B cell (primary cell): ENCODE measurements at regions not wholly inside any gene's neighbourhood (a gene's known extent, or its start where the extent isn't known, plus 50 kb on each side); places are given as distances from the start of the nearest gene placed in this dataset.

Experiments used
- ATAC-seq: fragments of 200-7000 bp; cut with Tn5 transposase; one replicate; pipeline ENCODE4 v1.10.0; 2021; ENCODE audit warnings: low read depth, mild to moderate bottlenecking, moderate number of reproducible peaks, moderate library complexity
- CTCF ChIA-PET: fragments of 350-600 bp; sonication (Branson Sonifier 250); formaldehyde crosslinking; loops from one replicate; lab custom pipeline; 2021; ENCODE audit warnings: antibody characterized with exemption, inconsistent platforms; lab: Charles Lee
- POLR2A ChIA-PET: fragments of 350-600 bp; sonication (Branson Sonifier 250); formaldehyde crosslinking; loops from one replicate; lab custom pipeline; 2021; ENCODE audit warnings: antibody characterized with exemption; lab: Charles Lee
- DNase-seq: peaks from one replicate; pipeline ENCODE4 v3.0.0; 2013
- H2AFZ ChIP-seq: 2 replicates; pipeline ENCODE4 v1.6.1; 2012; ENCODE audit warnings: mild to moderate bottlenecking, low read depth, low read length; ENCODE audit not compliant: insufficient read depth, poor library complexity, severe bottlenecking
- H3K27ac ChIP-seq, 2 donors: 1 replicate in 1 of 2; 2 replicates in 1 of 2; pipeline ENCODE4 v1.5.1; 2012 to 2013; ENCODE audit warnings: low read length in 2 of 2, mild to moderate bottlenecking in 2 of 2, moderate library complexity in 1 of 2
- H3K27me3 ChIP-seq, 4 experiments: fragments of 200-600 bp in 1 of 4; sonication (generic) in 1 of 4; replicated peaks in 1 of 4; 1 replicate in 2 of 4; 2 replicates in 2 of 4; pipeline versions ENCODE4 v1.6.1 to v1.7.0; 2013 to 2016; ENCODE audit warnings: low read length in 3 of 4, mild to moderate bottlenecking in 2 of 4, mixed read lengths in 1 of 4, moderate library complexity in 1 of 4; ENCODE audit not compliant: insufficient read depth in 4 of 4, control insufficient read depth in 3 of 4; ENCODE audit errors: control extremely low read depth in 1 of 4
- H3K36me3 ChIP-seq, 2 experiments: replicated peaks in 1 of 2; 1 replicate in 1 of 2; 2 replicates in 1 of 2; pipeline versions ENCODE4 v1.6.1 to v1.7.1; 2013; ENCODE audit warnings: low read length in 1 of 2; ENCODE audit not compliant: insufficient read depth in 2 of 2, control insufficient read depth in 1 of 2; ENCODE audit errors: control extremely low read depth in 1 of 2, extremely low read depth in 1 of 2
- H3K4me1 ChIP-seq, 2 donors: fragments of 200-600 bp in 1 of 2; sonication (generic) in 1 of 2; 1 replicate in 1 of 2; 2 replicates in 1 of 2; pipeline versions ENCODE4 v1.5.1 to v1.6.1; 2013 to 2017; ENCODE audit warnings: low read length in 2 of 2; ENCODE audit not compliant: control insufficient read depth in 2 of 2, insufficient read depth in 2 of 2
- H3K4me2 ChIP-seq: replicated peaks from 2 replicates; pipeline ENCODE3; 2012; ENCODE audit warnings: mild to moderate bottlenecking, low read depth, low read length; ENCODE audit not compliant: poor library complexity, severe bottlenecking
- H3K4me3 ChIP-seq, 5 experiments: fragments of 200-600 bp in 1 of 5; sonication (generic) in 1 of 5; 1 replicate in 3 of 5; 2 replicates in 2 of 5; pipeline versions ENCODE4 v1.5.1 to v1.7.0; 2011 to 2016; ENCODE audit warnings: low read length in 4 of 5, mild to moderate bottlenecking in 4 of 5, low read depth in 2 of 5, control low read depth in 1 of 5, moderate library complexity in 1 of 5; ENCODE audit not compliant: insufficient read depth in 1 of 5; ENCODE audit errors: control extremely low read depth in 1 of 5, extremely low read depth in 1 of 5
- H3K79me2 ChIP-seq: fragments of 200-600 bp; sonication (generic); one replicate; pipeline ENCODE4 v1.6.0; 2016; ENCODE audit warnings: low read length; ENCODE audit not compliant: control insufficient read depth, insufficient read depth
- H3K9ac ChIP-seq: fragments of 200-600 bp; sonication (generic); 2 replicates; pipeline ENCODE4 v1.6.1; 2017; ENCODE audit warnings: mild to moderate bottlenecking, low read length, moderate library complexity
- H3K9me3 ChIP-seq, 3 donors: one replicate each; pipeline versions ENCODE4 v1.6.1 to v1.7.1; 2013; ENCODE audit warnings: low read length in 2 of 3; ENCODE audit not compliant: control insufficient read depth in 2 of 3, insufficient read depth in 1 of 3; ENCODE audit errors: control extremely low read depth in 1 of 3
- H4K20me1 ChIP-seq: 2 replicates; pipeline ENCODE4 v1.6.0; 2012; ENCODE audit warnings: mild to moderate bottlenecking, low read length; ENCODE audit not compliant: insufficient read depth, control insufficient read depth, poor library complexity, severe bottlenecking
- H3K27ac Mint-ChIP-seq: one replicate; pipeline ENCODE4 v1.8.0; 2021; ENCODE audit warnings: mixed read lengths
- H3K27me3 Mint-ChIP-seq: one replicate; pipeline ENCODE4 v1.8.0; 2021; ENCODE audit warnings: mixed read lengths
- H3K4me1 Mint-ChIP-seq: one replicate; pipeline ENCODE4 v1.8.0; 2021; ENCODE audit warnings: mixed read lengths
- H3K4me3 Mint-ChIP-seq: one replicate; pipeline ENCODE4 v1.8.0; 2021; ENCODE audit warnings: mixed read lengths
- H3K9me3 Mint-ChIP-seq: one replicate; pipeline ENCODE4 v1.8.0; 2022; ENCODE audit warnings: mixed read lengths; ENCODE audit not compliant: insufficient read depth
- EZH2 ChIP-seq: IDR thresholded peaks from 2 replicates; pipeline ENCODE4 v1.6.1; 2012; ENCODE audit warnings: borderline replicate concordance, low read depth, mild to moderate bottlenecking, moderate library complexity, low read length; ENCODE audit not compliant: insufficient read depth, poor library complexity, severe bottlenecking
- WGBS: methylation state at CpG from one replicate; pipeline ENCODE4 v1.1.5; 2013; ENCODE audit warnings: missing lambda C conversion rate; ENCODE audit not compliant: insufficient coverage; 5-methylcytosine and 5-hydroxymethylcytosine counted together
- intact Hi-C: fragments of 100-400 bp; cut with micrococcal nuclease; formaldehyde crosslinking; loops from one replicate; pipeline ENCODE4 v1.10.0; 2022
- TF ChIP-seq, protein P1 (sequence below): fragments of 200-600 bp; IDR thresholded peaks from one replicate; pipeline ENCODE4 v1.8.0; 2022; ENCODE audit warnings: antibody characterized with exemption, mild to moderate bottlenecking

DNA sequence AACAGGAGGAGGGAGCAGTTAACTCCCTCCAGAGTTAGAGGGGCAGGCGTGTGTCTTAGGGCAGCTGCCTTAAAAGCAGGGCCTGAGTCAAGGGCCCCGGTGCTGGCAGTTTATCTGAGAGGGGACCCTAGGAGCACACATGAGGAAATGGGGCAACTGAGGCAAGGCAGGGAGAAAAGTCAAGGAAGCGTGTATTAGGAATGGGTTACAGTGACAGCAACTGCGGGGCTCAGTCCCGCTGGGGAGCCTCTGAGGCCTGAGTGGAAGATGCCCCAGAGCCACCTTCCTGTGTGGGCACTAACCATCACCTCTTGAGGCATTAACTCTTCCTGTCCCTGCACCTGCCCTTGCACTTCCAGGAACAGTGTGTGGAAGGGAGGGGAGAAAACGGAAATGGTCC, 276.3 kb downstream of the MATN1 start:
- Histone ChIP-seq H3K79me2 (no peaks in the 10 kb centered on the region), H2AFZ (no peak overlapping the region), H3K27me3 (no peaks in the 10 kb centered on the region), H3K4me1 (no peaks in the 10 kb centered on the region), H3K4me3 (no peak overlapping the region), H3K9me3 (peaks cover 0 to 6% (median 0%) of the 10 kb centered on the region in 3 donors), H3K27ac (no peak overlapping the region), H4K20me1 (no peaks in the 10 kb centered on the region), H3K36me3 (no peaks in the 10 kb centered on the region), H3K4me2 (no peak overlapping the region), H3K9ac (no peak overlapping the region)
- 84% methylated on average over 5 of the region's 6 CpGs for WGBS
- H3K4me1 Mint-ChIP-seq, result no peaks in the 10 kb centered on the region
- H3K27me3 Mint-ChIP-seq, result peaks cover 9% of the 10 kb centered on the region
- POLR2A ChIA-PET, result no interaction called here
- CTCF ChIA-PET, result no interaction called here
- ATAC-seq (no peak), DNase-seq (no peak)
- no peak overlapping the region for H3K27ac Mint-ChIP-seq
- intact Hi-C loops, result no loop called here
- TF ChIP-seq, protein P1, sequence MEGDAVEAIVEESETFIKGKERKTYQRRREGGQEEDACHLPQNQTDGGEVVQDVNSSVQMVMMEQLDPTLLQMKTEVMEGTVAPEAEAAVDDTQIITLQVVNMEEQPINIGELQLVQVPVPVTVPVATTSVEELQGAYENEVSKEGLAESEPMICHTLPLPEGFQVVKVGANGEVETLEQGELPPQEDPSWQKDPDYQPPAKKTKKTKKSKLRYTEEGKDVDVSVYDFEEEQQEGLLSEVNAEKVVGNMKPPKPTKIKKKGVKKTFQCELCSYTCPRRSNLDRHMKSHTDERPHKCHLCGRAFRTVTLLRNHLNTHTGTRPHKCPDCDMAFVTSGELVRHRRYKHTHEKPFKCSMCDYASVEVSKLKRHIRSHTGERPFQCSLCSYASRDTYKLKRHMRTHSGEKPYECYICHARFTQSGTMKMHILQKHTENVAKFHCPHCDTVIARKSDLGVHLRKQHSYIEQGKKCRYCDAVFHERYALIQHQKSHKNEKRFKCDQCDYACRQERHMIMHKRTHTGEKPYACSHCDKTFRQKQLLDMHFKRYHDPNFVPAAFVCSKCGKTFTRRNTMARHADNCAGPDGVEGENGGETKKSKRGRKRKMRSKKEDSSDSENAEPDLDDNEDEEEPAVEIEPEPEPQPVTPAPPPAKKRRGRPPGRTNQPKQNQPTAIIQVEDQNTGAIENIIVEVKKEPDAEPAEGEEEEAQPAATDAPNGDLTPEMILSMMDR, result no peak
- no peak for TF ChIP-seq EZH2
- peaks cover 3% of the 10 kb centered on the region for H3K9me3 Mint-ChIP-seq
- H3K4me3 Mint-ChIP-seq, result no peak overlapping the region

DNA sequence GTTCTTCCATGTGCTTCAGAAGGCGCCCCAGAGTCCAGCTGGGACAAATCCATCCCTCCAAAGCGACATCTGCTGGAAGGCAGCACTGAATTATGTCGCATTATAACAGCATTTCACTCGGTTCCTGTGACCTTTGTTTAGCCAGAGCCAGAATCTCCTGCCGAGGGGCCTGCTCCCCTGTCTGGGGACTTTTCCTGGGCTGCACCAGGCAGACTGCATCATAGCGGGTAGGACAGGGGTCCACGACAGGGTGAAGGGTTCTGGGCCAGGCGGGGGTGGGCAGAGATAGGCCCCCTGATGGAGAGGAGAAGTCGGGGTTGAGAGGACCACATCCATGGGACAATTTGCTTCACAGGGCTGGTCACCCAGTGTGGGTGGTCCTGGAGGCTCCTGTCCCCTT, 276.9 kb downstream of the MATN1 start:
- Histone ChIP-seq H2AFZ (no peak overlapping the region), H4K20me1 (no peaks in the 10 kb centered on the region), H3K4me3 (no peak overlapping the region), H3K9ac (no peak overlapping the region), H3K27ac (no peak overlapping the region), H3K27me3 (no peaks in the 10 kb centered on the region), H3K9me3 (peaks cover 0 to 6% (median 0%) of the 10 kb centered on the region in 3 donors), H3K79me2 (no peaks in the 10 kb centered on the region), H3K4me2 (no peak overlapping the region), H3K4me1 (no peaks in the 10 kb centered on the region), H3K36me3 (no peaks in the 10 kb centered on the region)
- Mint-ChIP-seq H3K4me3 (no peak overlapping the region), H3K27ac (no peak overlapping the region), H3K9me3 (peaks cover 3% of the 10 kb centered on the region), H3K4me1 (no peaks in the 10 kb centered on the region), H3K27me3 (peaks cover 6% of the 10 kb centered on the region)
- ChIA-PET CTCF (no interaction called here), POLR2A (no interaction called here)
- DNase-seq, result no peak
- intact Hi-C loops, result no loop called here
- 67% methylated on average over 6 of the region's 9 CpGs for WGBS
- ATAC-seq, result no peak
- TF ChIP-seq, protein P1, result no peak
- TF ChIP-seq EZH2, result no peak
